Activated effector memory CD4-positive, alpha-beta T cell treated with Interleukin-2 at 50 U/mL for 16 hours (primary cell): ENCODE measurements at regions not wholly inside any gene's neighbourhood (a gene's known extent, or its start where the extent isn't known, plus 50 kb on each side); places are given as distances from the start of the nearest gene placed in this dataset.

ENCODE experiments used
- DNase-seq: peaks from one replicate; pipeline ENCODE4 v3.0.0-alpha.2; 2020

- DNase-seq, result no peak
Observed at GRCh38 chr6:144697369-144697760, 412.2 kb downstream of the UTRN start.

DNA sequence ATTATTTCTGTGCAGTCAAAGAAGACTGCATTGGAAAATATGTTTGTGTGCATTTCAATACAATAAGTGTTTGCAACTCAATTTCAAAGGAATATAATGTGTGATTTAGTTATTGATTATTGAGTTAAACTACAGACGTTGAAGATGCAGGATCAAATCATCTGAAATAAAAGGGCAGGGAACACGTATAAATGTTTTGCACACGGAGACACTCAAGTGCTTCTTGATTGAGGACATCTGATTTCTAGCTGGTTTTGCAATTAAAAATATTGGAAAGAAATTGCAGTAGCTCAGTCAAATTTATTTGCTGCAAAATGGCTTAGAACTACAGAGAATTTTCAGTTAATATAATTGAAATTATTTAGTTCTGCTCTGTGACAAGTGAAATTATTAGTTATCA lies 412.7 kb downstream of the UTRN start:
- DNase-seq, result no peak

DNA sequence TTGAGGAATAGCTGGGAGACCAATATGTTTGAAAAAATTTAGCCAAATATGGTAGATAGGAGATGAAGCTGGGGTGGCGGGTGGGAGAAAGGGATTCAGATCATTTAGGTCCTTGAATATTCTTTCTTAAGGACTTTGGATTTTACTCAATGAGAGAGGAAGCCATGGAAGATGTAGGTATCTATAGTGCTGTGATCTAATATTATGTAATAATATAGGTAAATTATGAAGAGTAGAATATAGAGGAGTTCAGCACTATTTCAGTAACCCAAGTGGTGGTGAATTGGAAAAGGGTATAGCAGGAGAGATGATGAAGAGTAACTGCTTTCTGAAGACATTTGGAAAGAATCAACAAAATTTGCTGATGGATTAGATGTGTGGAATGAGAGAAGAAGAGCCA lies 417.6 kb downstream of the UTRN start:
- no peak for DNase-seq

DNA sequence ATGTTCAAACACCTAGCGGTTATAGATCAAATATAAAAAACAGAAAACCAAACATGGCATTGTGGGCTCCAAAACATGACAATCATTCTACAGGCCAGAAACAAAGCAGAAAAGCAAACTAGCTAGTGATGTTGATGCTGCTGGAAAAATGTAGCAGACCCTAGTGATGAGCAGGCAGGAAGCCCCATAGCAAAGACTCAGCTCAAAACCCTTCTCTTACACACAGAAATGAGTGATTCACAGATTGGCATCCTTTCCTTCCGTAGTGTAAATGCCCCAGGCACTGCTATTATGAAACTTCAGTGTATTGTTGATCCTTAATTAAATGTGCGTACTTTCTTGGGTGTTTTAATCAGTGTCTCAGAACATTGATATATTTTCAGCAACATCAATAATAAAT lies 425.1 kb downstream of the UTRN start:
- DNase-seq, result no peak

- DNase-seq, result no peak
Observed at GRCh38 chr6:144711661-144712060, 426.5 kb downstream of the UTRN start.

DNA sequence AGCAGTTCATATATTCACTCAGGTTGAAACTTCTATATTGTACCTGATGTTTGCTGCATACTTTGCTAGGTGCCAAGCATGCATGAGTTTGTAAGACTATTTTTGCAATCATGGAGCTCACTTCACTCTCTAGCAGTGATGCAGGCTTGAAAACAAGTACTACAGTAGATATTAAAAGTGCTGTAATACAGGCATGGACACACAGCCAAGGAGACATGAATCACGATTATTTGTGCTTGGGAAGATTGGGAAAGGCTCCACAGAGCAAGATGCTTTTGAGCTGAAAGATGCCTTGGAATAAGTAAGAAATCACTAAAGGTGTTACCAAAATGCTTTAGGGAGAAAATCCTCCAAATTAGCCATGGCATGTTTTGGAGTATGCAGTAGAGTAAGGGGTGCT lies 427.4 kb downstream of the UTRN start:
- no peak for DNase-seq

DNA sequence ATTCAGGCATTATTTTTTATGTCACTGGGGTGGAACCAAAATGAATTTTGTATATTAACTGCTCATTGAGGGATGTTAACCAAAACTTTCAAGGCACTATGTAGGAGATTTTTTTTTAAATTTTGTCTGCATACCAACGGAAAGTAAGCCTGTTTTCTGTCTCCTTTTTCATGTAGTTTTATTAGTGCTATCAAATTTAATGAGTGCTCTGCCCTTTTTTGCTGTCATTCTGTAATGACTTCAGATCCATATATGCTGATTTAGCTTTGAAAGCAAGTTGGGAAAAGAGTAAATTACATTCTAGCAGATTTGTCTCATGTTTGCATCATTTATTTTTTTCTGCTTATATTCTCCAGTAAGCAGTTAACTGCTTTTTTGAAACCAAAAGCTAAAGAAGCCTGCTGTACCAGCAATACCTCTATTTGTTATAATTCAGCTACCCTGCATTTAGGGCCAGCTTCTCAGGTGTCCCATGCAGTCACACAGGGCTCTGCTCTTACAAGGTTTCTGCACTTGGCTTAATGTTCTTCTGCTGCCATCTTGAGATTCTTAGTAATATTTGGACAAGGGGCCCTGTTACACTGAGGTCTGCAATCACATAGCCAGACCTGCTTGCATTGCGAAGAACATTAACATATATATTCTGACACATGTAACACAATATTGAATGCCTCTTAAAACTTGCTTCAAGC lies 429.0 kb downstream of the UTRN start:
- DNase-seq, result no peak

DNA sequence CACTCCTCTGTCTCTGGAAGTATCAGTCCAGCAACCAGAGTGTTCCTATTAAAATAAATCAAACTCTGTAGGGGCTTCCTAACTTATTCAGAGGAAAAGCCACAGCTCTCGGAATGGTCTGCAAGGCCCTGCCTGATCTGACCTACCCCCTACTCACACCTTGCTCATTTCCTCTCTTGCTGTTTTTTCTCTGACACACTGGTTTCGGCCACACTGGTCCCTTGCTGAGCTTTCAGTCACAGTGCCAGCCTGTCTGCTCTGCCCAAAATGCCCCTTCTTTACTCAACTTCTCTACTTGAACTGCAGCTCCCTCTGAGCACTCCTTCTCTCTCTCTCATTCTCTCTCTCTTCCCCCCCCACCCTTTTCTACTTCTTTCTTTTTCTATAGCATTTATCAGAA lies 430.2 kb downstream of the UTRN start:
- no peak for DNase-seq

GRCh38 chr6:144718431-144718830 lies 433.3 kb downstream of the UTRN start:
- DNase-seq, result no peak

- no peak for DNase-seq
Observed at GRCh38 chr6:144721232-144721631, 436.1 kb downstream of the UTRN start.

- DNase-seq, result no peak
Observed at GRCh38 chr6:144722154-144722737, 437.1 kb downstream of the UTRN start.

DNA sequence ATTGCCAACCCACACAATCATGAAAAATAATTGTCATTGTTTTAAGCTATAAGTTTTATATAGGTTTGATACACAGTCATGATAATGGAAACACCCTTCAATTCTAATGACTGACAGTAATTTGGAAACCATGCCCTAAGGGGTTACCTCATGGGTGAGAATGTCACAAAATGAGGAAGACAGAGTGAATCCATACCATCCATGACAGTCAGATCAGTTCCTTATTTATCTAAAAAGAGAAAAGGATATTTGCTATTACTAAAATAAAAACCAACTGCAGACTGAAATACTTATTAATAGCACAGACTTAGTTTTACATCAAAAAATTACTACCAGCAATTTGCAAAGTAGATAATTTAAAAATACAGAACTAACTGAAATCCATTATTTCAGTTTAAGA lies 437.8 kb downstream of the UTRN start:
- DNase-seq, result no peak

DNA sequence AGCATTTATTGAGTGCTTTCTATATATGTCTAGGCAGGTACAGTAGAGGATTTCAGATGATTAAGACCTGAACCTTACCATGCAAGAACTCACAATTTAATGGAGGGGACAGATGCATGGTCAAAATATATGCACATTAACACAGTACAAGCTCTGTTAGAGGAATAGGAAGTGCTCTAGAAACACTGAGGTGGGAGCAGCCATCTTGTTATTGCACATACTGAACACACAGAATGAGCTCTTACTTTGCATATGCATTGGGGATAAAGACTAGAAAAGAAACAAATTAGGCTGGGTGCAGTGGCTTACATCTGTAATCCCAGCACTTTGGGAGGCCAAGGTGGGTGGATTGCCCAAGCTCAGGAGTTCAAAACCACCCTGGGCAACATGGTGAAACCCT lies 438.3 kb downstream of the UTRN start:
- DNase-seq, result no peak

GRCh38 chr6:144724818-144725217 lies 439.7 kb downstream of the UTRN start:
- no peak for DNase-seq

- DNase-seq, result no peak
Observed at GRCh38 chr6:144725736-144726522, 440.8 kb downstream of the UTRN start.

- no peak for DNase-seq
Observed at GRCh38 chr6:144728804-144729203, 443.7 kb downstream of the UTRN start.

DNA sequence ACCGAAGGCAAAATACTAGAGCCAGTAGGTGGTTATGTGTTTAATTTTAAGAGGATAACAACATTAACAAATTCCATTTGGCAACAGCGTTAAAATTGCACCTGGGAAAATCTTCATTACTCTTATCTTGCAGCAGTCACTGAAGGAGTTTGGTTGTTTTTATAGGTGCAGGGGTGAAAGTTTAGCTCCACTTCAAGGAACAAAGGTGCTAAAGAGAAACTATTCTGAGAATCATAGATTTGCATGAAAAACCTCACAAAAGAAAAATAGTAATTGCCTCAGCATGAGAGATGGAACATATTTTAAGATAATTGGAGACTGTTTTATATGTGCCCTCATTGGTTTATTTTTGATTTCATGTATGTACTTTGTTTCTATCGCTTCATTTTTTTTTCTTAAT lies 444.4 kb downstream of the UTRN start:
- no peak for DNase-seq

DNA sequence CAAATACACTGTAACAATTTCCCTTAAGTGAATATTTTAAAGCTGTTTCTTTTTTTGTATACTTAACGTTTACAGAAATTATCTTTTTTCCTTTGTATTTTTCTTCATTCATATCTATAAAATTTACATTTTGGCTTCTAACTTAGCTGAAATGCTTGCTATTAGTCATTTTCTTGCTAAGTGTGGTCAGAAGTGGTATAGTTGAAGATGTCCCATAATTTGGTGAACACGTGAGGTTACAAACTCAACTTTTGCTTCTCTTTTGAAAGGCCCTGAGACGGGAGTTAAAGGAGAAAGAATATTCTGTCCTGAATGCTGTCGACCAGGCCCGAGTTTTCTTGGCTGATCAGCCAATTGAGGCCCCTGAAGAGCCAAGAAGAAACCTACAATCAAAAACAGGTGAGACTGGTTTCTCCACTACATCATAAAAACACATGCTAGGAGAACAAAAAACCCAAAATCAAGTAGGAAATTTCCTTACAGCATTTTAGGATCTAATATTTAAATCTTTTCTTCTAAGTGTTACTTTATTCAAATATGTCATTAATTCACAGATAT lies 445.0 kb downstream of the UTRN start:
- DNase-seq, result no peak

DNA sequence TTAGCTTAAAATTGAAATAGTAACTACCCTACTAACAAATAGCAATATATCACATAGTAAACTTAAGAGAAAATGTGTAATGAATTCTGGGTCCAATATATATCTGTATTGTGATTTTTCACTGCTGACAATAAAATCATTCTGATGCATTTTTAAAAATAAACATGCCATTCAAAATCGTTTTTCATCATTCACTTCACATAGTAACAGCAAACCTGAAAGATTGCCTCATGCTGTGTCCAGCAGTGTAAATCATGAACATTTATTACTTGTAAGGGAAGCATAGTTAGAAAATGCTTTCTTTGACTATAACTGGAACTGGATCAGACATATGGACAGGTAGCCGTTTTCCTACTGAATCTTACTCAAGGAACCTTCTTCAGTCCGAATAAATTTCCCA lies 446.1 kb downstream of the UTRN start:
- no peak for DNase-seq

DNA sequence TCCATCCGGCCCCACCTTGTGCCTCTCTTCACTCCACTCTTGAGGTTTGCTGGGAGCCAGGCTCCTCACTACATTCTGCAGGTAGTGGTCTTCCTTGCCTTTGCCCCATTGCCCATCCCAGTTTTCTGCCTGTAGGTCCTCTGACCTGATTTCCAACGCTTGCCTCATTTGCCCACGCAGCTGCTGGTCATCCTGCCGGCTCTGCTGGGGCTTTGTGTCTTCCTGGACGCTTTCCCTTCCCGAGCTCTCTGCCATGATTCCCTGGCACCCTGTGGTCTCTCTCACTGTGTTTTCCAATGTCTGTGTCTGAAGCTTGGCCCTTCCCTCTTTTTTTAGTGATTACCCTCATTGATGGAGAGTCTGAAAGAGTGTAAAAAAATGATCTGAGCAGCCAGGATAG lies 451.6 kb downstream of the UTRN start:
- no peak for DNase-seq

DNA sequence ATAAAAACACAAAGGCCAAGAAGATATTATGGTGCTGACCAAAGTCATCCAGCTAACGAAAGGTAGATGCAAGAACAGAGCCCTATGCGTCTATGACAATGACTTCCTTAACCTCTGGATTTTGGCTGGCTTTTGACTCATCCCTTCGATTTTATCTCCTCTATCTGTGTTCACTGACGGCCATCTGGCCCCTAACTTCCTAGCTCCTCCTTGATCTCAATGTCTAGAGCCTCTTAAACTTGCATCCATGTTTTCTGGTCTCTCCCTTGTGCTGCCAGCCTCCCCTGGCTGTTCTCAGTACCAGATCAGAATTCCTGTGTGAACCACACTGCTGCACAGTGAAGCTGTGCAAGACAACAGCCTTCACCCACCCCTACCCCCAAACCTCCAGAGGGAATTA lies 452.9 kb downstream of the UTRN start:
- DNase-seq, result no peak

GRCh38 chr6:144739873-144740272 lies 454.7 kb downstream of the UTRN start:
- no peak for DNase-seq

DNA sequence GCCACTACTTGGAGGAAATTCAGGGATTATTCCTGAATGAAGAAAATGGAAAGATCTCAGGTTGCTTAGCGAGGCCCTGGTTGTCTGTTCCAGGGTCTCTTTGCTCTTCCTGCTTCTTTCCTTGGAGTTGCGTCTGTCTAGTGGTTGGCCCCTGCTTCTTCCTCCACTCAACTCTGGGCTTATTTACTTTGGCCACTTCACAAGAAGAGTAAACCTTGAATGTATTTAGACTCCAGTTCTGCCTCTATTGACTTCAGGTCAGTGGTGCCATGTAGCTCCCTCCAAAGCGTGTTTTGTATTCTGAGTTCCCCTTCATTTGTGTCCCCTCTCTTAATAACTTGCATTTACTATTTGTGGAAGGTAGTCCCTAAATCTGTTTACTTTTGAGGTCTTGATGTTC lies 456.5 kb downstream of the UTRN start:
- DNase-seq, result no peak

DNA sequence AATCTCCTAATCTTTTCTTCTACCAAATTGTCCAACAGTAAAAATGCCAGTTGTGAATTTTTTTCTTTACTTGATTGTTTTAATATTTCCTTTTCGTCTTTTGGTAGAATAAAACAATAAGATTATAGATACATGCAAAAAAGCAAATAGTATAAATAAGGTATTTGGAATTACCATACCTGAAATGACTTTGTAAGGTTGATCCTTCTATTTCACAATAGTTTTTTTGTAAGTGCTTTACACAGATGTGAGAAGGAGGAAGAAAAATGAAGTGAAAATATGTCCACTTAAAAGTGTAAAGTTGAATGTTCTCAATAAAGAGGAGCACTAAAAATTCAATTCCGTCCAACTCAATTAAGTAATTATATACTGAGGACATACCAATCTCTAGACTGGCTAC lies 457.6 kb downstream of the UTRN start:
- DNase-seq, result no peak
